Fibroblast of skin of right quadriceps (primary cell): ENCODE measurements at regions not wholly inside any gene's neighbourhood (a gene's known extent, or its start where the extent isn't known, plus 50 kb on each side); places are given as distances from the start of the nearest gene placed in this dataset.

ENCODE experiments used
- DNase-seq: peaks from one replicate; pipeline ENCODE4 v3.0.0-alpha.2; 2013

DNA sequence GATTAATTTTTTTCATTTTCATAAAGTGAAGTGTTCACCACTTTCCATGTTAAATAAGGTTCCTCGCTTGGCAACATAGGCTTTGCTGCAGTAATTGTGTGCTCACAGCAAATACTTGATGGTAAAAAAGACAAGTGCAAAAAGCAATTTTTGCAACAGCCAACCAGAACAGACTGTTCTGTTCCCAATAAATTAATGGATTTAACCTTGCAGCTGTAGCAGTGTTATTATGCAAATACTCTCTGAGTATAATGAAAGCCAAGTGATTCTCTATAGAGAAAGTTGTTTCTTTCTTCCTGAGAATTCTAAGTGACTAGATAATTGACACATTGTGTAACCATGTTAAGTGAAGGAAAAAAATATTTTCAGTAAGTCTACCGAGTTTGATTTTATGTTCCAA lies 183.7 kb upstream of the NAALADL2 start:
- no peak for DNase-seq

- DNase-seq, result no peak
These were observed 177.3 kb upstream of the NAALADL2 start for GRCh38 chr3:174681784-174682183.

GRCh38 chr3:174685796-174686195 lies 173.3 kb upstream of the NAALADL2 start:
- no peak for DNase-seq

DNA sequence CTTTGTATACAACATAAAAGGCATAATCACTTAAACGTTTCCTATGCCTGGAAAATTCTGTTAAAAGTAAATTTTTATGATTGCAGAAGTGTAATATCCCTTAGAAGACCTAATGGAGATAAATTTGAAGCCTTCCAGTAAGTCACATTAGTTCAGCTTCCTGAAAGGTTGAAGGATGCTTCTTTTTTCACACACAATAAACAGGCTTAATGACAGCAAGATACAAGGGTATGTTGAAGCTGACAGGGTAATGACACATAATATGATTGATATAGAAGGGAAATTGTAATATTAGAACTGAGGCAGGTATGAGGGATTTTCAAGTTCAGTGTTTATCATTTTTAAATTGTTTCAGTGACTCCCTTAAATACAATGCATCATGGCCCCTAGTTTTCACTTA lies 161.8 kb upstream of the NAALADL2 start:
- DNase-seq, result no peak

- no peak for DNase-seq
These were observed 158.4 kb upstream of the NAALADL2 start for GRCh38 chr3:174700736-174701135.

- peak; percentile 25 for DNase-seq
These were observed 148.5 kb upstream of the NAALADL2 start for GRCh38 chr3:174710612-174711011.

GRCh38 chr3:174715386-174715785 lies 143.7 kb upstream of the NAALADL2 start:
- no peak for DNase-seq

DNA sequence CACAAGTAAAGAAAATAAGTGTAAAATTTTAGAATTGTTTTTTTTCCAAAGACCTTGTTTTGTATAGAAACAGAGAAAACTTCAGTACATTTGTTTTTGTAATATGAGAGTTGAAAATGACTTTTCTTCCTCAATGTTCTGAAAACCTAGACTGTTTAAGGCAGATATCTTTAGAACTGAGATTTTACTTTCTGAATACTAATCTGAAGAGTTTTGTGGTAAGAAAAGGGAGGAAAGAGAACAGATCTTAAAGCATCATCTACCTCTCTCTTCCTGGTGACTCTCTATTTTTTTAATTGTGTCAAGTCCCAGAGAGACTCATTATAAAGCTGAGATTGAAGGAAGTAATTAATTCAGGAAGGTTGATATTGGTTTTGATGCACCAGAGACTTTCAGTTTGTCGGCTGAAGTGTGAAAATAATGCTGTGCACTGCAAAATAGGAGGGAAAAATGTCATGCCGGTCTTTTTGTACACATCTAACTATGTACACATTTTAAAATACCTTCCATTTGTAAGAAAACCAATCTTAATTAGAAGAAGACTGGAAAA lies 142.1 kb upstream of the NAALADL2 start:
- DNase-seq, result no peak

GRCh38 chr3:174720717-174721116 lies 138.4 kb upstream of the NAALADL2 start:
- no peak for DNase-seq

DNA sequence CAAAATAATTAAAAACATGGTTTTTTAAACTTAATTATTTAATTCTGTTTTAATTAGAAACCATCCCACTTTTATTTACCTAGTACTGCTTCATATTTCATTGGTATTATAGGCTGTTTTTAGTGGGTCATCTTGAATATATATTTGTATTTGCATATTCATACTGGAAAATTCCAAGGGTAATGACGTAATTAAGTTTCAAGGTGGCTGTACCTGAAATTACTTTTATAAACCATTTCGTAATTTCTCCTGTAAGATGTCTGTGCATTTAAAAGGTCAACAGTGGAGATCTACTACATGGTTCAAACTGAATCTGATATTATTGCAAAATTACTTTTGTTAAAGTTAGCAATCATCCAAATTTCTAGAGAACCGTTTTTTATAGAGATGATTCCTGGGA lies 133.8 kb upstream of the NAALADL2 start:
- no peak for DNase-seq

- no peak for DNase-seq
These were observed 121.2 kb upstream of the NAALADL2 start for GRCh38 chr3:174737966-174738365.

GRCh38 chr3:174749143-174749542 lies 110.0 kb upstream of the NAALADL2 start:
- DNase-seq, result no peak

- no peak for DNase-seq
These were observed 103.0 kb upstream of the NAALADL2 start for GRCh38 chr3:174755833-174756829.

DNA sequence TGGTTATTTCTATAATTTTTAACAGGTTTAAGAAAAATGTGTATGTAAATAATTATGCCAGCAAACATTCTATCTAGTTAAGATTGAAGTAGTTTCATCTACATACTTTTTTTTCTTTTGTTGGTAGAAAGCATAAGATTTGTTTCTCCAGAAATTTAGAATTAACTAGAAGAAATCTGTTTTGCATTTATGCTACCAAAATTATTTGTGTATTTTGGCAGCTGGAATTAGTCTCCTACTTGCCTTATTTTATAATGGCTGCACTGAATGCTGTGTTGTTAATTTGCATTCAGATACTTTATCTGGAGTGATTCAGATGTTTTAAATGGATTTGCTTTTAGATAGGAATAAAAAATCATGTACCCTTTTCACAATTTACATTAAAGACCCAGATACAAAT lies 100.2 kb upstream of the NAALADL2 start:
- no peak for DNase-seq

DNA sequence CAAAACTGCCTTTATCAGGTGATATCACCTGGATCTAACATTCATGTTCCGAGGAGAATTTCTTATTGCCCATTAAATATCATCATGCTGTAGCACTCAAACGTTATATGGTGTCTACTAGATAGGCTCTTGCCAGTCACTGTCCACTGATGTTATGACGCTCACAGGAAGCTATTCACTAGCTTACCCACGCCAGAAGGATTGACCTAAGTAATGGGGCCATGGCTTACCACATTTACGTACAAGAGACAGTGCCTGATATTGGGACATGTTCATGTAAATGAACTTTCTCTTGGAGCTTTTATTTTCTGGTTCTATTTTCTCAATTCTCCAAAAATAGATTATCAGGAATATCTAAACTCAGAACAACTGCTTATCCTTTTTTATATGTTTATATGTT lies 91.7 kb upstream of the NAALADL2 start:
- no peak for DNase-seq

GRCh38 chr3:174767853-174768382 lies 91.2 kb upstream of the NAALADL2 start:
- DNase-seq, result peak; percentile 24

DNA sequence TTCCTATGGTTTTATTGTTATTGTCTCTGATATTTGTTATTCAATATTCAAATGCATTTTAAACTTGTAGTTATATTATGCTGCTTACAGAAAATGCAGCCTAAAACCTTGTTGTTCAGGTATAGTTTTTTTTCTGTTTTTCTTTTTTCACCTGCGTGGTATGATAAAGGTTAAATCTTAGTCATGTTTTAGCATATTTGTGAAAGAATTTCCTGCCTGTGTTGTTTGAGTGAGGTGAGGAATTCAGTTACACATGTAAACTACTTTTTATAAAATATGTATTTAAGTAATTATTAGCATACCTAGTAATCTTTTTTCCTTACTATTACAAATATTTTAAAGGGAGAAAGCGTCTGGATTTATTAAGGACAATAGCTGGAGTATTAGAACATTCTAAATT lies 90.0 kb upstream of the NAALADL2 start:
- no peak for DNase-seq

DNA sequence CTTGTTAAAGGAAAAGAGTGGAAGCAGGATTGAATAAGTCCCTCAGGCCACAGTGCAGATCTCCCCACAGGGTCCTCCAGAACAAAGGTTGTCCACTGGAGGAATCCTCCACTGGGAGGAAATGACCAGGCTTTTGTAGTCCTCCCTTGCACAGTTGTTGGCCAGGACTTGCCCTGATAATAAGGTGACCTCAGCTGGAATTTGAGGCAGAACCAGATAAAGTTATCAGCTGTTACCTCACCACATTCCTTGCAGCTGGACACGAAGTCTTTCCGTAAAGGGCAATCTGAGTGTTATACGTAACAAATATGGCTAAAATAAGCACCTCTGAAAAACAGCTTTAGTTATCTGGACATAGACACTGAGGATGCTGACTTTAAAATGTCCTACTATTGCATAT lies 83.5 kb upstream of the NAALADL2 start:
- no peak for DNase-seq

- DNase-seq, result no peak
These were observed 83.0 kb upstream of the NAALADL2 start for GRCh38 chr3:174776123-174776522.

DNA sequence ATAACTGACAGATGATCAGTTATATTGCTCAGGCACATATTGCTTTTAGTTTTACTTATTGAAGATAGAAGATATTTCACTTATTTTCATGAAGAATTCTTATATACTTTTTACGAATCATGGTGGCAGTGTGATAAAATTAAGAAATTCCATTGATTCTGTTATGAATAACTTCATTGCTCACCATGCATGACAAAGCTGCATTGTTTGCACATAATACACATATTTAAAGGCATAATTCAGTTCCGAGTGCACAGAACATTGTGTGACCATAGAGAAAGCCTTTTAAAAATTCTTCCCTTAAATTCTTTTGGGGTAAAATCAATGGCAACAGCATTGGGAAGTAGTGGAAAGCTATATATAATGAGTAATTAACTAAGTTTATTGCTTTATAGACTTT lies 82.5 kb upstream of the NAALADL2 start:
- no peak for DNase-seq

DNA sequence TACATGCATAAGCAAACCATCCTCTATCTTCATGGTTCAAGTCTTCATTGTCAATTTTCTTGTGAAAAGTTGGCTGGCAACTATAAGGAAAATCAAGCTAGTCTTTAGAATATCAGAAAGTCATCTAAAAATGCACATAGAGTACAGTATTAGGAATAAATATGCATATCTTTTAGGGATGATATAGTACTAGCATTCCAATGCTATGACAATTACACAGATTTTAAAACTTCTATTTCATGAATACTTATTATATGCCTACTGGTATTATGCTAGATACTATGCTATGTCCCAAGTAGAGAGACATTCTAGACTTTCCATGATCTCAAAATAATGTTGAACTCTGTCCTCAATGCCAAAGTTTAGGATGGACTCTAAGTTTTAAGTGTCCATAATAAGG lies 81.3 kb upstream of the NAALADL2 start:
- DNase-seq, result no peak

- DNase-seq, result no peak
These were observed 75.6 kb upstream of the NAALADL2 start for GRCh38 chr3:174783502-174783901.

- DNase-seq, result peak; percentile 28
These were observed 74.8 kb upstream of the NAALADL2 start for GRCh38 chr3:174784206-174784934.

- no peak for DNase-seq
These were observed 72.3 kb upstream of the NAALADL2 start for GRCh38 chr3:174786825-174787224.
